Femur (tissue), 1 donor: ENCODE measurements at regions not wholly inside any gene's neighbourhood (a gene's known extent, or its start where the extent isn't known, plus 50 kb on each side); places are given as distances from the start of the nearest gene placed in this dataset.

Experiments used
- DNase-seq: peaks from one replicate; pipeline ENCODE4 v3.0.0-alpha.2; 2017

- no peak for DNase-seq
These were observed 73.1 kb upstream of the ZNF521 start for GRCh38 chr18:25425024-25425423.

GRCh38 chr18:25423760-25424159 lies 71.8 kb upstream of the ZNF521 start:
- no peak for DNase-seq

GRCh38 chr18:25423267-25423666 lies 71.3 kb upstream of the ZNF521 start:
- no peak for DNase-seq

- DNase-seq = no peak
These were observed 70.3 kb upstream of the ZNF521 start for GRCh38 chr18:25422230-25422629.

- DNase-seq = no peak
These were observed 68.3 kb upstream of the ZNF521 start for GRCh38 chr18:25420077-25420825.

- no peak for DNase-seq
These were observed 64.4 kb upstream of the ZNF521 start for GRCh38 chr18:25416374-25416773.

- DNase-seq = no peak
These were observed 58.0 kb upstream of the ZNF521 start for GRCh38 chr18:25409971-25410370.

- no peak for DNase-seq
These were observed 56.3 kb upstream of the ZNF521 start for GRCh38 chr18:25408293-25408692.
